Tibial artery (tissue), 4 donors: ENCODE measurements at regions not wholly inside any gene's neighbourhood (a gene's known extent, or its start where the extent isn't known, plus 50 kb on each side); places are given as distances from the start of the nearest gene placed in this dataset.

ENCODE experiments used
- DNase-seq, 2 donors: peaks; one replicate each; pipeline ENCODE4 v3.0.0-alpha.2; 2019
- H3K27ac ChIP-seq, 2 donors: fragments of 200-600 bp; sonication (generic) in 1 of 2; 1 replicate in 1 of 2; 2 replicates in 1 of 2; pipeline ENCODE4 v1.5.1; 2018 to 2019; ENCODE audit warnings: mild to moderate bottlenecking in 1 of 2
- H3K27me3 ChIP-seq, 2 donors: fragments of 200-600 bp; sonication (generic) in 1 of 2; one replicate each; pipeline versions ENCODE4 v1.5.1 to v1.6.0; 2016 to 2019
- H3K36me3 ChIP-seq, 3 donors: fragments of 200-600 bp; sonication (generic) in 2 of 3; one replicate each; pipeline ENCODE4 v1.5.1; 2016 to 2019; ENCODE audit warnings: mild to moderate bottlenecking in 2 of 3
- H3K4me1 ChIP-seq, 4 donors: fragments of 200-600 bp; sonication (generic) in 2 of 4; 1 replicate in 3 of 4; 2 replicates in 1 of 4; pipeline ENCODE4 v1.5.1; 2016 to 2019
- H3K4me3 ChIP-seq, 2 donors: fragments of 200-600 bp; sonication (generic) in 1 of 2; 1 replicate in 1 of 2; 2 replicates in 1 of 2; pipeline ENCODE4 v1.5.1; 2018 to 2019; ENCODE audit warnings: mild to moderate bottlenecking in 2 of 2
- H3K9me3 ChIP-seq, 3 donors: fragments of 200-600 bp; sonication (generic) in 1 of 3; one replicate each; pipeline ENCODE4 v1.5.1; 2016 to 2019
- CTCF ChIP-seq, 2 experiments: fragments of 200-600 bp in 1 of 2; fragments of 450-650 bp in 1 of 2; IDR thresholded peaks; one replicate each; pipeline ENCODE4 v1.5.1; 2017 to 2019; ENCODE audit warnings: antibody characterized with exemption in 2 of 2, mild to moderate bottlenecking in 1 of 2, moderate library complexity in 1 of 2
- intact Hi-C: fragments of 100-400 bp; cut with DNase I; formaldehyde crosslinking; loops from one replicate; pipeline ENCODE4 v1.15.0; 2023; ENCODE audit warnings: low total_unique reads

DNA sequence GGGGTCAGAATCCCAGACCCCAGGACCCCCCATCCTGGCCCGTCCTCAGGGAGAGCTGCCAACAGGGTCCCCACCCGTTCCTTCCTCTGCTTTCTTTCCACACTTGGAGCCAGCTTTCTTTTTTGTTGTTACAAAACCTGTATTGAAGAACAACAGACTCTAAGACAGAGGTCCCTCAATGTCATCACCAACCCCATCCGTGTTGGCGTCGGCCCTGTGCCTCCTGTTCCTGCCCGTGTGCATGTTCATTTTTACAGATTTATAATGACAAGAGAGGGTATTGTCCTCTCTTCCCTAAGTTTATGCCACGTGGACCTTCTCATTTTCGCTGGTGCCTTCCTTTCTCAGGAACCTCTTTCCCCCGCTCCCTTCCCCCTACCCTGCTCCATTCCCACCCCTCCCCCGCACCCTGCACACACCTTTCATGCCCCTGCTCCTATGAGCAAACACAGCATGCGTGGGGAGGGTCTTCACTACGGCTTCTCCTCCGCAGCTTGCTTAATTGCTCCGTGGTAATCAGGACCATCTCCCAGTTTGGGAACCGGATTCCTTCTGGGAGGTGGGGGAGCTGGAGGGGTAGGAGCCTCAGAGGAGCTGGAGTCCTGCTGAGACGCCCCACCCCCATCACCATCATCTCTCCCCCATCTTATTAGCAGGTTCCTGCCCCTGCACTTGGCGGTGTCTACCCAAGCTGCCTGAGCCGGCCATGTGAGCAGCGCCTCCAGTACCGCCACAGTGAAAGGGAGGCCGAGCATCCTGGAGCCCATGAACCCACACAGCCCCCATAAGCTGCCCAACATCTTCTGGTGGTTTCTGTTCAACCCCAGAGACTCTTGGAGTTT lies 88.0 kb upstream of the INSIG1 start:
- DNase-seq: peak in 1 of 2 donors; percentile 44
- no peaks in the 10 kb centered on the region for H3K36me3 ChIP-seq
- intact Hi-C loops: no loop called here
- H3K9me3 ChIP-seq: no peaks in the 10 kb centered on the region
- H3K4me1 ChIP-seq: peaks cover 0 to 17% (median 5%) of the 10 kb centered on the region in 4 donors
- no peak for TF ChIP-seq CTCF (IDR thresholded peaks at IDR 0.05)
- peaks cover 0 to 58% of the 10 kb centered on the region in 2 donors for H3K27me3 ChIP-seq
- no peak overlapping the region for H3K4me3 ChIP-seq
- H3K27ac ChIP-seq: no peak overlapping the region

- no peaks in the 10 kb centered on the region for H3K9me3 ChIP-seq
- no peak overlapping the region for H3K4me3 ChIP-seq
- H3K4me1 ChIP-seq: peaks cover 0 to 14% (median 3%) of the 10 kb centered on the region in 4 donors
- H3K27me3 ChIP-seq: peaks cover 0 to 61% of the 10 kb centered on the region in 2 donors
- no peaks in the 10 kb centered on the region for H3K36me3 ChIP-seq
- intact Hi-C loops: no loop called here
- no peak for TF ChIP-seq CTCF (IDR thresholded peaks at IDR 0.05)
- peak in 1 of 2 donors; percentile 48 for DNase-seq
- no peak overlapping the region for H3K27ac ChIP-seq
Observed at GRCh38 chr7:155210356-155210755, 87.3 kb upstream of the INSIG1 start.

DNA sequence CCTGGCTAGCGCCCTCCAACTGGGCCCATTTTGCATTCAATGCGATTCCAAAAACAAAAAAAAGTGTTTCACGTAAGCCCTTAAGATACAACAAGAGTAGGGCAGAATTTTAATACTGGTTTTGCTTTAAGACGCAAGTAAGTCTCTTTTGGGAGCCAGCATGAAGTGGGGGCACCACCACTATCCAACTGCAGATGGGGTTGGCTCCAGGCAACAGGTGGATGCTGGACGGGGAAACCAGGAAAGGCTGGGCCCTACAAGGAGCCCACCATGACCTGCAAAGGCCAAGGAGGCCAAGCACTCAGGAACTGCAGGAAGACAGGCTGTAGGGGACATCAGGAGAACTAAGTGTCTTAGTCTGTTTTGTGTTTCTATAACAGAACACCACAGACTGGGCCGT lies 86.5 kb upstream of the INSIG1 start:
- H3K9me3 ChIP-seq: no peaks in the 10 kb centered on the region
- H3K27ac ChIP-seq: no peak overlapping the region
- peaks cover 0 to 66% of the 10 kb centered on the region in 2 donors for H3K27me3 ChIP-seq
- H3K4me1 ChIP-seq: peaks cover 0 to 14% (median 3%) of the 10 kb centered on the region in 4 donors
- H3K4me3 ChIP-seq: no peak overlapping the region
- no peaks in the 10 kb centered on the region for H3K36me3 ChIP-seq
- TF ChIP-seq CTCF (IDR thresholded peaks at IDR 0.05): no peak
- intact Hi-C loops: no loop called here
- peak in 1 of 2 donors; percentile 9 for DNase-seq

GRCh38 chr7:155211761-155212160 lies 85.9 kb upstream of the INSIG1 start:
- DNase-seq: peak in 1 of 2 donors; percentile 51
- Histone ChIP-seq H3K36me3 (no peaks in the 10 kb centered on the region), H3K4me3 (no peak overlapping the region), H3K9me3 (no peaks in the 10 kb centered on the region), H3K4me1 (peaks cover 0 to 14% (median 3%) of the 10 kb centered on the region in 4 donors), H3K27ac (no peak overlapping the region), H3K27me3 (peaks cover 0 to 70% of the 10 kb centered on the region in 2 donors)
- intact Hi-C loops: no loop called here
- no peak for TF ChIP-seq CTCF (IDR thresholded peaks at IDR 0.05)

DNA sequence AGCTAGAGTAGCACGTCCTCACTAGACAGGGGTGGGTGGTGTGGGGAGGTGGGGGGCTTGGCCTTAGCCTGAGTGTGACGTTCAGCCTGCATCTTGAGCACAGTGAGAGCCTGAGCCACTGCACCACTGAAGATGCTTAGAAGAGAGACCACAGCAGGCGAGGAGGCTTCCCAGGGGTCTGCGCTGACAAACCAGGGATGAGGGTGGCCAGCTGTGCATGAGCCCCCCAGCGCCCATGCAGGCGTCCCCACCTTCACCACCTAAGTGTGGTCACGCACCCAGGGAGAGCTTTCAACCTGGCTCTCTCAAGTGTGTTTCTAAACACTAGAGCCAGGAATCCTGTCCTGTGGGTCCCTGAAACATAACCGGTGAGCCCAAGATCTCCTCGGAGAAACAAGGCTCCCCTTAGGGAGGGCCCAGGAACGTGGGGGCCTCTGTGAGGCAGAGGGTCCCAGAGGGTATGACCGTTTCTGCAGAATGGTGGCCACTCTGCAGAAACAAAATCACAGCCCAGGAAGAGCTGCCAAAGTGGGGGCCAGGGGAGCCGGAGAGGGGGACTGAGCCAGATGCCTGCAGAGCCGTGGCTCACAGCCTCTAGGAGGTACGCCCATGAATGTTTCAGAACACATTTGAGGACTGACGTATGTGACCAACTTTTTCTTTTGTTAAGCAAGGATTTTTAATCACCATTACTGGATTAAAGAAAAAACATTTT lies 85.2 kb upstream of the INSIG1 start:
- peak in 1 of 2 donors; percentile 55 for DNase-seq
- intact Hi-C loops: no loop called here
- Histone ChIP-seq H3K27me3 (peaks cover 0 to 64% of the 10 kb centered on the region in 2 donors), H3K4me3 (no peak overlapping the region), H3K27ac (no peak overlapping the region), H3K4me1 (peaks cover 0 to 14% (median 3%) of the 10 kb centered on the region in 4 donors), H3K36me3 (no peaks in the 10 kb centered on the region), H3K9me3 (no peaks in the 10 kb centered on the region)
- TF ChIP-seq CTCF (IDR thresholded peaks at IDR 0.05): no peak
